GDM1 (cell line): ENCODE measurements at regions not wholly inside any gene's neighbourhood (a gene's known extent, or its start where the extent isn't known, plus 50 kb on each side); places are given as distances from the start of the nearest gene placed in this dataset.

ENCODE experiments used
- DNase-seq: peaks from one replicate; lab custom pipeline; 2025; lab: John Stamatoyannopoulos, UW

- DNase-seq, result no peak
These were observed 572.1 kb upstream of the IGFBP7 start for GRCh38 chr4:57682275-57682674.

GRCh38 chr4:57679969-57680368 lies 569.8 kb upstream of the IGFBP7 start:
- no peak for DNase-seq

GRCh38 chr4:57676394-57676793 lies 566.2 kb upstream of the IGFBP7 start:
- no peak for DNase-seq

- DNase-seq, result no peak
These were observed 562.8 kb upstream of the IGFBP7 start for GRCh38 chr4:57672846-57673433.

GRCh38 chr4:57668621-57669020 lies 558.4 kb upstream of the IGFBP7 start:
- no peak for DNase-seq

GRCh38 chr4:57665806-57666205 lies 555.6 kb upstream of the IGFBP7 start:
- no peak for DNase-seq

GRCh38 chr4:57661517-57662090 lies 551.4 kb upstream of the IGFBP7 start:
- DNase-seq, result no peak

GRCh38 chr4:57658673-57659072 lies 548.5 kb upstream of the IGFBP7 start:
- no peak for DNase-seq

GRCh38 chr4:57658188-57658587 lies 548.0 kb upstream of the IGFBP7 start:
- DNase-seq, result no peak

- DNase-seq, result no peak
These were observed 545.2 kb upstream of the IGFBP7 start for GRCh38 chr4:57655342-57655741.

- DNase-seq, result no peak
These were observed 542.6 kb upstream of the IGFBP7 start for GRCh38 chr4:57652779-57653178.

GRCh38 chr4:57640391-57641100 lies 530.4 kb upstream of the IGFBP7 start:
- DNase-seq, result no peak

- DNase-seq, result no peak
These were observed 529.6 kb upstream of the IGFBP7 start for GRCh38 chr4:57639561-57640382.

GRCh38 chr4:57635910-57636309 lies 525.7 kb upstream of the IGFBP7 start:
- DNase-seq, result no peak

- no peak for DNase-seq
These were observed 523.2 kb upstream of the IGFBP7 start for GRCh38 chr4:57633212-57633859.

GRCh38 chr4:57632564-57632963 lies 522.4 kb upstream of the IGFBP7 start:
- no peak for DNase-seq

- no peak for DNase-seq
These were observed 521.0 kb upstream of the IGFBP7 start for GRCh38 chr4:57631147-57631546.

GRCh38 chr4:57628004-57628403 lies 517.8 kb upstream of the IGFBP7 start:
- DNase-seq, result no peak

GRCh38 chr4:57614257-57614932 lies 504.2 kb upstream of the IGFBP7 start:
- no peak for DNase-seq

GRCh38 chr4:57612279-57612678 lies 502.1 kb upstream of the IGFBP7 start:
- DNase-seq, result no peak

- no peak for DNase-seq
These were observed 497.5 kb upstream of the IGFBP7 start for GRCh38 chr4:57607566-57608180.
